Ishikawa (cell line): ENCODE measurements at regions not wholly inside any gene's neighbourhood (a gene's known extent, or its start where the extent isn't known, plus 50 kb on each side); places are given as distances from the start of the nearest gene placed in this dataset.

Experiments
- CEBPB ChIP-seq: IDR thresholded peaks from 2 replicates; pipeline ENCODE4 v1.6.1; 2012
- CREB1 ChIP-seq: IDR thresholded peaks from 2 replicates; pipeline ENCODE4 v1.6.1; 2012; ENCODE audit warnings: low read depth
- EP300 ChIP-seq: IDR thresholded peaks from 2 replicates; pipeline ENCODE4 v1.6.1; 2012; ENCODE audit warnings: borderline replicate concordance
- NFIC ChIP-seq: IDR thresholded peaks from 2 replicates; pipeline ENCODE4 v1.6.1; 2012
- YY1 ChIP-seq: IDR thresholded peaks from 2 replicates; pipeline ENCODE4 v1.6.1; 2012; ENCODE audit warnings: low read depth
- ZBTB7A ChIP-seq: IDR thresholded peaks from 2 replicates; pipeline ENCODE4 v1.6.1; 2012; ENCODE audit warnings: low read depth
- TF ChIP-seq, protein P1 (sequence below): IDR thresholded peaks from 2 replicates; pipeline ENCODE4 v1.6.1; 2012; ENCODE audit warnings: low read depth, mild to moderate bottlenecking
- TF ChIP-seq, protein P2 (sequence below): IDR thresholded peaks from 2 replicates; pipeline ENCODE4 v1.6.1; 2012

DNA sequence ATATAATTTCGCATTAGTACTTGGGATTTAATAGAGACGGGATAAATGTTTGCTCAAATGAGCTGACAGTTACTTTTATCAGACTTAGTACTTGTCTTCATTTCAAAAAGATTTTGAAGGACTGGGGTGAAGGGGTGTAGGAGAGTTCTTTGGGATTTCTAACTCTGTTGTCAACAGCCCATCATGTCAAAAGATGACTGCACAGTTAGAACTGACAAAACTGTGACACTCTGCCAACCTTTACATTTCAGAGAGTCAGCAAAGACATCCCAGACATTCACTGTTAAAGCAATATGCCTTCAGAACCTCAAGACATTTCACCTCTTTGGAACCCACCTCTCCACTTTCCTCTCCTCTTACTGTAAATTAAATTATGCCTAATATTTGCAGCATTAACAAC is 285.4 kb upstream of the SPHKAP start:
- TF ChIP-seq, protein P1, sequence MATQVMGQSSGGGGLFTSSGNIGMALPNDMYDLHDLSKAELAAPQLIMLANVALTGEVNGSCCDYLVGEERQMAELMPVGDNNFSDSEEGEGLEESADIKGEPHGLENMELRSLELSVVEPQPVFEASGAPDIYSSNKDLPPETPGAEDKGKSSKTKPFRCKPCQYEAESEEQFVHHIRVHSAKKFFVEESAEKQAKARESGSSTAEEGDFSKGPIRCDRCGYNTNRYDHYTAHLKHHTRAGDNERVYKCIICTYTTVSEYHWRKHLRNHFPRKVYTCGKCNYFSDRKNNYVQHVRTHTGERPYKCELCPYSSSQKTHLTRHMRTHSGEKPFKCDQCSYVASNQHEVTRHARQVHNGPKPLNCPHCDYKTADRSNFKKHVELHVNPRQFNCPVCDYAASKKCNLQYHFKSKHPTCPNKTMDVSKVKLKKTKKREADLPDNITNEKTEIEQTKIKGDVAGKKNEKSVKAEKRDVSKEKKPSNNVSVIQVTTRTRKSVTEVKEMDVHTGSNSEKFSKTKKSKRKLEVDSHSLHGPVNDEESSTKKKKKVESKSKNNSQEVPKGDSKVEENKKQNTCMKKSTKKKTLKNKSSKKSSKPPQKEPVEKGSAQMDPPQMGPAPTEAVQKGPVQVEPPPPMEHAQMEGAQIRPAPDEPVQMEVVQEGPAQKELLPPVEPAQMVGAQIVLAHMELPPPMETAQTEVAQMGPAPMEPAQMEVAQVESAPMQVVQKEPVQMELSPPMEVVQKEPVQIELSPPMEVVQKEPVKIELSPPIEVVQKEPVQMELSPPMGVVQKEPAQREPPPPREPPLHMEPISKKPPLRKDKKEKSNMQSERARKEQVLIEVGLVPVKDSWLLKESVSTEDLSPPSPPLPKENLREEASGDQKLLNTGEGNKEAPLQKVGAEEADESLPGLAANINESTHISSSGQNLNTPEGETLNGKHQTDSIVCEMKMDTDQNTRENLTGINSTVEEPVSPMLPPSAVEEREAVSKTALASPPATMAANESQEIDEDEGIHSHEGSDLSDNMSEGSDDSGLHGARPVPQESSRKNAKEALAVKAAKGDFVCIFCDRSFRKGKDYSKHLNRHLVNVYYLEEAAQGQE: no peak
- no peak for TF ChIP-seq EP300
- TF ChIP-seq NFIC: no peak
- TF ChIP-seq, protein P2, sequence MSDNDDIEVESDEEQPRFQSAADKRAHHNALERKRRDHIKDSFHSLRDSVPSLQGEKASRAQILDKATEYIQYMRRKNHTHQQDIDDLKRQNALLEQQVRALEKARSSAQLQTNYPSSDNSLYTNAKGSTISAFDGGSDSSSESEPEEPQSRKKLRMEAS: no peak
- TF ChIP-seq ZBTB7A: no peak
- no peak for TF ChIP-seq CEBPB
- no peak for TF ChIP-seq YY1
- no peak for TF ChIP-seq CREB1
